Loucy (cell line): ENCODE measurements at regions not wholly inside any gene's neighbourhood (a gene's known extent, or its start where the extent isn't known, plus 50 kb on each side); places are given as distances from the start of the nearest gene placed in this dataset.

Source experiments
- CTCF ChIP-seq: fragments of 200-600 bp; sonication (generic); conservative IDR thresholded peaks from 2 replicates; pipeline ENCODE4 v1.5.1; 2014; ENCODE audit warnings: mild to moderate bottlenecking, antibody characterized with exemption, low read length
- EZH2phosphoT487 ChIP-seq: fragments of 200-600 bp; IDR thresholded peaks from 2 replicates; pipeline ENCODE4 v1.6.1; 2018; ENCODE audit warnings: antibody characterized with exemption, mild to moderate bottlenecking, moderate library complexity, borderline replicate concordance

- TF ChIP-seq CTCF (no peak), EZH2phosphoT487 (no peak)
Observed at GRCh38 chr3:95911767-95912166, 902.6 kb upstream of the EPHA6 start.
